Endodermal cell (in vitro differentiated cells): ENCODE measurements at regions not wholly inside any gene's neighbourhood (a gene's known extent, or its start where the extent isn't known, plus 50 kb on each side); places are given as distances from the start of the nearest gene placed in this dataset.

Source experiments
- DNase-seq: peaks from one replicate; pipeline ENCODE4 v3.0.0-alpha.2; 2017
- H3K27ac ChIP-seq: 2 replicates; pipeline ENCODE4 v1.5.1; 2013; ENCODE audit warnings: mild to moderate bottlenecking, low read depth, low read length, moderate library complexity
- H3K27me3 ChIP-seq: 2 replicates; pipeline ENCODE4 v1.6.1; 2013; ENCODE audit warnings: mild to moderate bottlenecking, low read length, moderate library complexity; ENCODE audit not compliant: insufficient read depth, control insufficient read depth, poor library complexity, severe bottlenecking
- H3K36me3 ChIP-seq: 2 replicates; pipeline ENCODE4 v1.7.0; 2013; ENCODE audit warnings: mild to moderate bottlenecking, low read length, moderate library complexity; ENCODE audit not compliant: control insufficient read depth, insufficient read depth
- H3K4me1 ChIP-seq: one replicate; pipeline ENCODE4 v1.7.0; 2013; ENCODE audit warnings: low read length; ENCODE audit not compliant: control insufficient read depth, insufficient read depth
- H3K4me3 ChIP-seq: 2 replicates; pipeline ENCODE4 v1.5.1; 2013; ENCODE audit warnings: mild to moderate bottlenecking, low read length, moderate library complexity
- H3K9ac ChIP-seq: 2 replicates; pipeline ENCODE4 v1.6.1; 2013; ENCODE audit warnings: mild to moderate bottlenecking, low read length, moderate library complexity; ENCODE audit not compliant: poor library complexity, severe bottlenecking; ENCODE audit errors: extremely low read depth
- H3K9me3 ChIP-seq: 2 replicates; pipeline ENCODE4 v1.6.1; 2013; ENCODE audit warnings: mild to moderate bottlenecking, low read length, moderate library complexity; ENCODE audit not compliant: control insufficient read depth
- H3K27ac Mint-ChIP-seq: 2 replicates; pipeline ENCODE4 v1.8.0; 2020; ENCODE audit warnings: mixed read lengths
- H3K27me3 Mint-ChIP-seq: 2 replicates; pipeline ENCODE4 v1.8.0; 2021; ENCODE audit warnings: mild to moderate bottlenecking, mixed read lengths; ENCODE audit not compliant: insufficient read depth
- H3K36me3 Mint-ChIP-seq: 2 replicates; pipeline ENCODE4 v1.8.0; 2020; ENCODE audit warnings: low read depth, mixed read lengths
- H3K4me1 Mint-ChIP-seq: 2 replicates; pipeline ENCODE4 v1.8.0; 2020; ENCODE audit warnings: mixed read lengths
- H3K4me3 Mint-ChIP-seq: 2 replicates; pipeline ENCODE4 v1.8.0; 2020; ENCODE audit warnings: mild to moderate bottlenecking, moderate library complexity, mixed read lengths
- H3K9me3 Mint-ChIP-seq: 2 replicates; pipeline ENCODE4 v1.8.0; 2020; ENCODE audit warnings: mild to moderate bottlenecking, mixed read lengths
- WGBS, 2 experiments: methylation state at CpG; one replicate each; pipeline versions ENCODE4 v1.1.5 to v1.1.7; 2013; ENCODE audit warnings: missing lambda C conversion rate in 2 of 2, mixed read lengths in 1 of 2; ENCODE audit not compliant: insufficient coverage in 1 of 2, insufficient read length in 1 of 2; 5-methylcytosine and 5-hydroxymethylcytosine counted together
- TF ChIP-seq, protein P1 (sequence below): fragments of 200-600 bp; sonication (generic); conservative IDR thresholded peaks from 2 replicates; pipeline ENCODE4 v1.5.0; 2021; ENCODE audit warnings: antibody characterized with exemption, mild to moderate bottlenecking

DNA sequence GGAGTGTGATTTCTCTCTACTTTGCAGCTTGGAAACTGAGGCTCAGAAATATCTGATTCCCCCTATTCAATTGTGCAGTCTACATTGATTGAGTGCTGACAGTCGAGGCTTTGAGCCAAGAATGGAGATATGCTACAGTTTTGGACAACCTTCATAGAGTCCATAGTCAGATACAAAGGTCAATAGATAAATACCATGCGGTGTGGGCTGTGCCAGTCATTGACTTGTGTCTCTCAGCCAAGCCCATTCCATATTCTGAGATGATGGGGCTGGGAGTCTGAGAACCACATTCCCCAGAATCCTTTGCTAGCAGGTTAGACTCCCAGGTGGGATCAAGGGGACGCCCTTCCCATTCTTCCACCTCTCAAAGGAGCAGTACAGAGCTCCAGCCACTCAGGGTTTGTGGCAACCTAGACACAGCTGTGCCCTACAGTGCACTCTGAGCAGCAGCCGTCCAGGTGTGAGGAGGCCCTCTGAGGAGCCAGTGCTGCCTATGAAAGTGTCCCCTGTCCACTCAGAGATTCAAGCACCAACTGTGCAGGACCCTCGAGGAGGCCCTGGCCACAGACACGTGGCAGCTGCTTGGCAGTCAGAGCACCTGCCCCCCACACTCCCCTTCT lies 348.3 kb downstream of the CYRIA start:
- 91 to 94% methylated on average over 5 to 6 of the region's 6 CpGs for WGBS, 2 experiments
- H3K36me3 Mint-ChIP-seq = no peaks in the 10 kb centered on the region
- H3K4me3 ChIP-seq = no peak overlapping the region
- TF ChIP-seq, protein P1, sequence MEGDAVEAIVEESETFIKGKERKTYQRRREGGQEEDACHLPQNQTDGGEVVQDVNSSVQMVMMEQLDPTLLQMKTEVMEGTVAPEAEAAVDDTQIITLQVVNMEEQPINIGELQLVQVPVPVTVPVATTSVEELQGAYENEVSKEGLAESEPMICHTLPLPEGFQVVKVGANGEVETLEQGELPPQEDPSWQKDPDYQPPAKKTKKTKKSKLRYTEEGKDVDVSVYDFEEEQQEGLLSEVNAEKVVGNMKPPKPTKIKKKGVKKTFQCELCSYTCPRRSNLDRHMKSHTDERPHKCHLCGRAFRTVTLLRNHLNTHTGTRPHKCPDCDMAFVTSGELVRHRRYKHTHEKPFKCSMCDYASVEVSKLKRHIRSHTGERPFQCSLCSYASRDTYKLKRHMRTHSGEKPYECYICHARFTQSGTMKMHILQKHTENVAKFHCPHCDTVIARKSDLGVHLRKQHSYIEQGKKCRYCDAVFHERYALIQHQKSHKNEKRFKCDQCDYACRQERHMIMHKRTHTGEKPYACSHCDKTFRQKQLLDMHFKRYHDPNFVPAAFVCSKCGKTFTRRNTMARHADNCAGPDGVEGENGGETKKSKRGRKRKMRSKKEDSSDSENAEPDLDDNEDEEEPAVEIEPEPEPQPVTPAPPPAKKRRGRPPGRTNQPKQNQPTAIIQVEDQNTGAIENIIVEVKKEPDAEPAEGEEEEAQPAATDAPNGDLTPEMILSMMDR = no peak
- H3K27ac Mint-ChIP-seq = no peak overlapping the region
- H3K27me3 Mint-ChIP-seq = peaks cover 3% of the 10 kb centered on the region
- no peaks in the 10 kb centered on the region for H3K27me3 ChIP-seq
- no peak overlapping the region for H3K9ac ChIP-seq
- peaks cover 10% of the 10 kb centered on the region for H3K4me1 Mint-ChIP-seq
- peaks cover 4% of the 10 kb centered on the region for H3K4me1 ChIP-seq
- H3K27ac ChIP-seq = no peak overlapping the region
- no peak overlapping the region for H3K4me3 Mint-ChIP-seq
- no peaks in the 10 kb centered on the region for H3K9me3 Mint-ChIP-seq
- no peak for DNase-seq
- H3K36me3 ChIP-seq = no peaks in the 10 kb centered on the region
- H3K9me3 ChIP-seq = no peaks in the 10 kb centered on the region

DNA sequence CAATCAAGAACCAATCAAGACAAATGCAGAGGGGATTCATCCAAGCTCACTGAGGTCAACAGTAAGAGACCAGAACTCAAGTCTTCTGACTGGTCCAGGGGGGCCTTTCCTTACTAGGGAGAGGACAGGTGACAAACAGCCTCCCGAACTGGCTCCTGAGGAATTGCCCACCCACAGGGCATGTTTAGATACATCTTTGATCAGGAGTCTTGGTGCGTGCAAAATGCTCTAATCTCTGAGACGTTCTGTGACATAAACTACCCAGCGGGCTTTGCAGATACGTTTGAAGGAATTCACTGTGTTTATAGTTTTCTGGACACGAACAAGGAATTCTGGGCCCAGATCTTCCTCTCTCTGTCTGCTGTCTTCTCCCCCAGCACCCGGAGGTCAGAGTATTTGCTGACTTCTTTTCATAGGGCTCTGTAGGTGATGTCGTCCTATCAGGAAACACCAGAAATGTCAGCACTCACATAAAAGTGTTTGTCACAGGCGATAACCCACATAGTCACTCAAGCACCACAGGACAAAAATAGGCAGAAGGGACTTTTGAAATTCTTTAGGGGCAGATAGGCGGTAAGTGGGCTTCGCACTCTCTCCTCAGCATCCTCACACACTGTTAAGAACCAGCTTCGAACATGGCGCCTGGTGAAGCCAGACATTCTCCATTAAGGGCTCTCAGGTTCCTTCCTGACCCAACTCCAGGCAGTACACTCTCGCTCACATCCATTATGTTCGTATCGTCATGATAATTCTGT lies 349.0 kb downstream of the CYRIA start:
- peaks cover 10% of the 10 kb centered on the region for H3K4me1 Mint-ChIP-seq
- H3K4me1 ChIP-seq = peaks cover 4% of the 10 kb centered on the region
- no peaks in the 10 kb centered on the region for H3K27me3 ChIP-seq
- H3K27me3 Mint-ChIP-seq = peaks cover 3% of the 10 kb centered on the region
- no peak overlapping the region for H3K4me3 ChIP-seq
- no peaks in the 10 kb centered on the region for H3K36me3 ChIP-seq
- DNase-seq = no peak
- no peak overlapping the region for H3K27ac ChIP-seq
- no peaks in the 10 kb centered on the region for H3K36me3 Mint-ChIP-seq
- H3K9ac ChIP-seq = no peak overlapping the region
- H3K9me3 Mint-ChIP-seq = no peaks in the 10 kb centered on the region
- H3K4me3 Mint-ChIP-seq = no peak overlapping the region
- no peak overlapping the region for H3K27ac Mint-ChIP-seq
- 89 to 90% methylated on average over 15 to 16 of the region's 16 CpGs for WGBS, 2 experiments
- H3K9me3 ChIP-seq = no peaks in the 10 kb centered on the region
- TF ChIP-seq, protein P1 = no peak

DNA sequence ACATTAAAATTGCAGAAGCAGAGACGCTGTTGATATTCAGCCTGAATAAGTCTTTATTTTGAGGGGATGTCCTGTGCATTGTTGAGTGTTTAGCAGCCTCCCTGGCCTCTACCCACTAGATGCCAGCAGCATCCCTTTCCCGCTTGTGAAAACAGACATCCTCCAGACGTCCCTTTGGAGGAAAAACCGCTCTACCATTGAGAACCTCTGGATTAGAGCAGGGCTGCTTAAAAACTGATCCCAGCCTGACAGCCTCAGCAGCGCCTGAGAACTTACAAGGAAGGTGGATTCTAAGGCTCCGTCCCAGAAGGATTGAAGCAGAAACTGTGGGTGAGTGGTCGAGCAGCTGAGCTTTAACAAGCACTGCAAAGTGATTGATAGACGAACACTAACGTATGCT lies 349.7 kb downstream of the CYRIA start:
- no peak for DNase-seq
- peaks cover 3% of the 10 kb centered on the region for H3K27me3 Mint-ChIP-seq
- TF ChIP-seq, protein P1 = no peak
- Histone ChIP-seq H3K4me1 (peaks cover 4% of the 10 kb centered on the region), H3K27me3 (no peaks in the 10 kb centered on the region), H3K27ac (no peak overlapping the region), H3K9ac (no peak overlapping the region), H3K9me3 (no peaks in the 10 kb centered on the region), H3K4me3 (no peak overlapping the region), H3K36me3 (no peaks in the 10 kb centered on the region)
- H3K4me1 Mint-ChIP-seq = peaks cover 10% of the 10 kb centered on the region
- H3K4me3 Mint-ChIP-seq = no peak overlapping the region
- no peaks in the 10 kb centered on the region for H3K9me3 Mint-ChIP-seq
- WGBS, 2 experiments = 94 to 96% methylated on average over 7 to 9 of the region's 9 CpGs
- H3K36me3 Mint-ChIP-seq = no peaks in the 10 kb centered on the region
- H3K27ac Mint-ChIP-seq = no peak overlapping the region
